22Rv1 (cell line): ENCODE measurements at regions not wholly inside any gene's neighbourhood (a gene's known extent, or its start where the extent isn't known, plus 50 kb on each side); places are given as distances from the start of the nearest gene placed in this dataset.

ENCODE experiments used
- ZFX ChIP-seq: fragments of 450-650 bp; IDR thresholded peaks from 2 replicates; pipeline ENCODE4 v1.6.1; 2017; ENCODE audit warnings: antibody characterized with exemption, borderline replicate concordance
- TF ChIP-seq, protein P1 (sequence below): fragments of 450-650 bp; IDR thresholded peaks from 2 replicates; pipeline ENCODE4 v1.5.1; 2017; ENCODE audit warnings: mild to moderate bottlenecking

DNA sequence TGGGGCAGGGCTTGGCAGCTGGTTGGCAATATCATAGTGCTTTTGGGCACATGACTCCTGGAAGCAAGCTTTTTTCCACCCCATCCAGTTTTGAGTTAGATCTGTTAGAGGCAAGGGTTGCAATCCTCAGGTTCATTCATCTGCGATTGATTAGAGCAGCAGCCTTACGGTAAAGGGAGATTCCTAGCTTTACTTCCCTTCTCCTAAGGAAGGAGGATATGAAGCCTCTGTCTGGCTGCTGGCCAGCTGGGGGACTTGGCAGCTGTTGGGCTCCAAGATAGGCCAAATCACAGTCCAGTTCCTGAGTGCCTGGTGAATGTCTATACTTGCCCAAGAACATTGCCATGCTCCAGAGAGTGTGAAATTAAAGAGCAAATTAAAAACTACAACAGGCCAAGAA is 113.4 kb upstream of the CCNH start:
- TF ChIP-seq, protein P1, sequence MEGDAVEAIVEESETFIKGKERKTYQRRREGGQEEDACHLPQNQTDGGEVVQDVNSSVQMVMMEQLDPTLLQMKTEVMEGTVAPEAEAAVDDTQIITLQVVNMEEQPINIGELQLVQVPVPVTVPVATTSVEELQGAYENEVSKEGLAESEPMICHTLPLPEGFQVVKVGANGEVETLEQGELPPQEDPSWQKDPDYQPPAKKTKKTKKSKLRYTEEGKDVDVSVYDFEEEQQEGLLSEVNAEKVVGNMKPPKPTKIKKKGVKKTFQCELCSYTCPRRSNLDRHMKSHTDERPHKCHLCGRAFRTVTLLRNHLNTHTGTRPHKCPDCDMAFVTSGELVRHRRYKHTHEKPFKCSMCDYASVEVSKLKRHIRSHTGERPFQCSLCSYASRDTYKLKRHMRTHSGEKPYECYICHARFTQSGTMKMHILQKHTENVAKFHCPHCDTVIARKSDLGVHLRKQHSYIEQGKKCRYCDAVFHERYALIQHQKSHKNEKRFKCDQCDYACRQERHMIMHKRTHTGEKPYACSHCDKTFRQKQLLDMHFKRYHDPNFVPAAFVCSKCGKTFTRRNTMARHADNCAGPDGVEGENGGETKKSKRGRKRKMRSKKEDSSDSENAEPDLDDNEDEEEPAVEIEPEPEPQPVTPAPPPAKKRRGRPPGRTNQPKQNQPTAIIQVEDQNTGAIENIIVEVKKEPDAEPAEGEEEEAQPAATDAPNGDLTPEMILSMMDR: no peak
- no peak for TF ChIP-seq ZFX
